ENCODE measurements at regions not wholly inside any gene's neighbourhood (a gene's known extent, or its start where the extent isn't known, plus 50 kb on each side); places are given as distances from the start of the nearest gene placed in this dataset.

DNA sequence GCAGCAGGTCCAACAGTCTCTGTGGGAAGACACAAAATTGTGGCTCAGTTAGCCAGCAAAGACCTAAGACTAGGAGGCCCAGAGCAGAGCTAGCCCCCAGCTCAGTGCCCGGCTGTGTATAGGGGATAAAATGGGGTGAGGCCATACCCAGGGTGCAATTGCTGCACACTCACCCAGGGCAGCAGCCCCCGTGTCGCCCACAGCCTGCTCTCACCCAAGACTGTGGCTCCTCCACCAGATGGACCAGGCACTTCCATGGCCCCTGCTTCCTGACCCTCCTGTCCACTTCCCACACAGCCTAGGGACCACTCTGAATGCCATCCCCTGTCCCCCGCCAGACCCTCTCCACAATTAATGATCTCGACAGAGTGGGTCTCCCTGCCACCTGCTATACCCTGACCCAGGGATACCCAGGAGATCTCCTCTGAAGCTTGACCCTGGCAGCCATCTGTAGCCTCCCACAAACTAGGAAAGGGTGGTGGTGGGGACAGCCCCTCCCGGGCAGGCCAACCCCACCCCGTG is 85.7 kb downstream of the HS1BP3 start:
- Histone ChIP-seq H3K79me2 (ENCODE audit: low read length) (no peaks in the 10 kb centered on the region), H3K27ac (ENCODE audit: low read length) (no peak overlapping the region), H3K9me2 (replicated peaks; ENCODE audit: insufficient read depth, low read length) (no peaks in the 10 kb centered on the region), H2AFZ (ENCODE audit: low read length) (no peak overlapping the region), H3K9me3 (replicated peaks; ENCODE audit: insufficient read depth, low read length) (no peaks in the 10 kb centered on the region), H3K4me2 (ENCODE audit: low read depth, low read length) (no peak overlapping the region), H3K9ac (ENCODE audit: low read length) (no peak overlapping the region), H3F3A (ENCODE audit: insufficient read depth, low read length) (no peaks in the 10 kb centered on the region), H3K36me3 (replicated peaks; ENCODE audit: insufficient read depth, low read length) (no peaks in the 10 kb centered on the region), H3K4me1 (ENCODE audit: low read length) (peaks cover 14% of the 10 kb centered on the region), H4K20me1 (ENCODE audit: insufficient read depth, low read length) (no peaks in the 10 kb centered on the region), H3K27me3 (replicated peaks; ENCODE audit: insufficient read depth, low read length) (no peaks in the 10 kb centered on the region), H3K4me3 (ENCODE audit: low read length) (no peak overlapping the region)
- no peak for TF ChIP-seq EZH2 (optimal IDR thresholded peaks at IDR 0.05; ENCODE audit: low read depth, low read length)
- TF ChIP-seq EZH2phosphoT487 (IDR thresholded peaks at IDR 0.05; ENCODE audit: low read length), result no peak
- TF ChIP-seq, protein P1, sequence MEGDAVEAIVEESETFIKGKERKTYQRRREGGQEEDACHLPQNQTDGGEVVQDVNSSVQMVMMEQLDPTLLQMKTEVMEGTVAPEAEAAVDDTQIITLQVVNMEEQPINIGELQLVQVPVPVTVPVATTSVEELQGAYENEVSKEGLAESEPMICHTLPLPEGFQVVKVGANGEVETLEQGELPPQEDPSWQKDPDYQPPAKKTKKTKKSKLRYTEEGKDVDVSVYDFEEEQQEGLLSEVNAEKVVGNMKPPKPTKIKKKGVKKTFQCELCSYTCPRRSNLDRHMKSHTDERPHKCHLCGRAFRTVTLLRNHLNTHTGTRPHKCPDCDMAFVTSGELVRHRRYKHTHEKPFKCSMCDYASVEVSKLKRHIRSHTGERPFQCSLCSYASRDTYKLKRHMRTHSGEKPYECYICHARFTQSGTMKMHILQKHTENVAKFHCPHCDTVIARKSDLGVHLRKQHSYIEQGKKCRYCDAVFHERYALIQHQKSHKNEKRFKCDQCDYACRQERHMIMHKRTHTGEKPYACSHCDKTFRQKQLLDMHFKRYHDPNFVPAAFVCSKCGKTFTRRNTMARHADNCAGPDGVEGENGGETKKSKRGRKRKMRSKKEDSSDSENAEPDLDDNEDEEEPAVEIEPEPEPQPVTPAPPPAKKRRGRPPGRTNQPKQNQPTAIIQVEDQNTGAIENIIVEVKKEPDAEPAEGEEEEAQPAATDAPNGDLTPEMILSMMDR (IDR thresholded peaks at IDR 0.05; ENCODE audit: low read length), result no peak
- no peak for DNase-seq

DNA sequence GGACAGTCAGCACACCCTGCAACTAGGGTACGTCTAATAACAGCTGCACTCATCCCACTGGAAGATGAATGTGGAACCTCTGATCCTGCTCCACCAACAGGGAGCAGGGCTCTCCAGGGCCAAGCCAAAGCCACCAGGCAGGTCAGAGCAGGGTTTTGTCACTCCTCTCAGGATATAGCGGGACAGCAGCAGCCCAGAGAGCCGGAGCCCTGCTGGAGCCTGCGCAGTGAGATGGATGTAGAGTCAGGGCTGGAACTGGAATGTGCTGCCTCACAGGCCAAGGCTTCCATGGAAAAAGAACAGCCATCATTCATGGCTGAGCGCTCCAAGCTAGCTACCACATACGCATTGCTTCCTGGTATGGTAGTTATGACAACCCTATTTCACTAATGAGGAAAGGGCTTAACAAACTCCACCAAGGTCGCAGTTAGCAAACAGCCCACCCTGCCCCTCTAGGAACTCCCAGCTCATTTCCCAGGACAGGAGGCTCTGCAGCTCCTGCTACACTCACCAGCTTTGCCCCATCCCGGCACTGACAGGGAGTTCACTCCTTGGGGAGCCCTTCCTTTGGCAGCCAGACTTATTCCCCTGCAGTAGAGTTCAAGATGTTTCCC is 85.2 kb downstream of the HS1BP3 start:
- no peaks in the 10 kb centered on the region for H4K20me1 ChIP-seq (ENCODE audit: insufficient read depth, low read length)
- H3K9me3 ChIP-seq (replicated peaks; ENCODE audit: insufficient read depth, low read length), result no peaks in the 10 kb centered on the region
- H3K4me1 ChIP-seq (ENCODE audit: low read length), result peaks cover 14% of the 10 kb centered on the region
- no peaks in the 10 kb centered on the region for H3K27me3 ChIP-seq (replicated peaks; ENCODE audit: insufficient read depth, low read length)
- H3K27ac ChIP-seq (ENCODE audit: low read length), result no peak overlapping the region
- H3K9ac ChIP-seq (ENCODE audit: low read length), result no peak overlapping the region
- H2AFZ ChIP-seq (ENCODE audit: low read length), result no peak overlapping the region
- no peaks in the 10 kb centered on the region for H3K9me2 ChIP-seq (replicated peaks; ENCODE audit: insufficient read depth, low read length)
- DNase-seq, result no peak
- TF ChIP-seq EZH2 (optimal IDR thresholded peaks at IDR 0.05; ENCODE audit: low read depth, low read length) (no peak), EZH2phosphoT487 (IDR thresholded peaks at IDR 0.05; ENCODE audit: low read length) (no peak)
- TF ChIP-seq, protein P1 (IDR thresholded peaks at IDR 0.05; ENCODE audit: low read length), result no peak
- no peak overlapping the region for H3K4me3 ChIP-seq (ENCODE audit: low read length)
- H3K4me2 ChIP-seq (ENCODE audit: low read depth, low read length), result no peak overlapping the region
- H3K79me2 ChIP-seq (ENCODE audit: low read length), result no peaks in the 10 kb centered on the region
- no peaks in the 10 kb centered on the region for H3K36me3 ChIP-seq (replicated peaks; ENCODE audit: insufficient read depth, low read length)
- no peaks in the 10 kb centered on the region for H3F3A ChIP-seq (ENCODE audit: insufficient read depth, low read length)

DNA sequence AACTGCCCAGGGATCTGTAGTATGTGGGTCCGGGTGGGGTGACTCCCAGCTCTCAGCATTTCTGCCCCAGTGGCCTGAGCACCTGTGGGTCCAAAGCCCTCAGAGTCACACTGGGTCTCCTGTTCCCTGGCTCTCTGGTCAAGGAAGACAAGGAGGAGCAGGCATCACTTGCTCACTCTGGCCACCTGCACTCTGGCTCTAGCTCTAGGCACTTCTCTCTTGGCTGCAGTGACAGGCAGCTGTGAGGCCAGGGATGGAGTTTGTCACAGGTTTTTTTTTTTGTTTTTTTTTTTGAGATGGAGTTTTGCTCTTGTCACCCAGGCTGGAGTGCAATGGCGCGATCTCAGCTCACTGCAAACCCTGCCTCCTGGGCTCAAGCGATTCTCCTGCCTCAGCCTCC is 84.6 kb downstream of the HS1BP3 start:
- DNase-seq, result no peak
- Histone ChIP-seq H3K79me2 (ENCODE audit: low read length) (no peaks in the 10 kb centered on the region), H3K9ac (ENCODE audit: low read length) (no peak overlapping the region), H3F3A (ENCODE audit: insufficient read depth, low read length) (no peaks in the 10 kb centered on the region), H4K20me1 (ENCODE audit: insufficient read depth, low read length) (no peaks in the 10 kb centered on the region), H3K9me3 (replicated peaks; ENCODE audit: insufficient read depth, low read length) (no peaks in the 10 kb centered on the region), H3K9me2 (replicated peaks; ENCODE audit: insufficient read depth, low read length) (no peaks in the 10 kb centered on the region), H3K4me3 (ENCODE audit: low read length) (no peak overlapping the region), H3K27ac (ENCODE audit: low read length) (no peak overlapping the region), H3K36me3 (replicated peaks; ENCODE audit: insufficient read depth, low read length) (no peaks in the 10 kb centered on the region), H3K4me2 (ENCODE audit: low read depth, low read length) (no peak overlapping the region), H2AFZ (ENCODE audit: low read length) (no peak overlapping the region), H3K27me3 (replicated peaks; ENCODE audit: insufficient read depth, low read length) (no peaks in the 10 kb centered on the region), H3K4me1 (ENCODE audit: low read length) (peaks cover 14% of the 10 kb centered on the region)
- TF ChIP-seq EZH2phosphoT487 (IDR thresholded peaks at IDR 0.05; ENCODE audit: low read length), result no peak
- TF ChIP-seq, protein P1 (IDR thresholded peaks at IDR 0.05; ENCODE audit: low read length), result no peak
- TF ChIP-seq EZH2 (optimal IDR thresholded peaks at IDR 0.05; ENCODE audit: low read depth, low read length), result no peak

Data from MM.1S (cell line).